WTC11 (cell line): ENCODE measurements at regions not wholly inside any gene's neighbourhood (a gene's known extent, or its start where the extent isn't known, plus 50 kb on each side); places are given as distances from the start of the nearest gene placed in this dataset.

Source experiments
- AFF4 ChIP-seq: sonication (generic); formaldehyde crosslinking; IDR thresholded peaks from 2 replicates; pipeline ENCODE4 v1.8.1; 2023; ENCODE audit warnings: mild to moderate bottlenecking, missing genetic modification reagents, borderline replicate concordance
- ATF1 ChIP-seq: sonication (generic); formaldehyde crosslinking; IDR thresholded peaks from 2 replicates; pipeline ENCODE4 v1.8.1; 2023; ENCODE audit warnings: mild to moderate bottlenecking, moderate library complexity, missing genetic modification reagents
- ATF3 ChIP-seq: sonication (generic); formaldehyde crosslinking; conservative IDR thresholded peaks from 2 replicates; pipeline ENCODE4 v1.8.1; 2022; ENCODE audit warnings: mild to moderate bottlenecking, missing genetic modification reagents
- ESRRA ChIP-seq: sonication (generic); formaldehyde crosslinking; IDR thresholded peaks from 2 replicates; pipeline ENCODE4 v1.8.1; 2022; ENCODE audit warnings: mild to moderate bottlenecking, missing genetic modification reagents, borderline replicate concordance
- MAX ChIP-seq: sonication (generic); formaldehyde crosslinking; IDR thresholded peaks from 2 replicates; pipeline ENCODE4 v1.8.0; 2022; ENCODE audit warnings: mild to moderate bottlenecking, missing genetic modification reagents
- NFATC4 ChIP-seq: fragments of 250-450 bp; sonication (Bioruptor Pico); IDR thresholded peaks from 2 replicates; pipeline ENCODE4 v1.9.0; 2021; ENCODE audit warnings: mild to moderate bottlenecking
- PREB ChIP-seq: sonication (generic); formaldehyde crosslinking; IDR thresholded peaks from 2 replicates; pipeline ENCODE4 v1.8.1; 2022; ENCODE audit warnings: mild to moderate bottlenecking, missing genetic modification reagents, moderate library complexity, borderline replicate concordance
- TF ChIP-seq, protein P1 (sequence below): fragments of 200-600 bp; IDR thresholded peaks from 2 replicates; pipeline ENCODE4 v1.8.0; 2022; ENCODE audit warnings: antibody characterized with exemption
- TF ChIP-seq, protein P2 (sequence below): sonication (generic); formaldehyde crosslinking; IDR thresholded peaks from 2 replicates; pipeline ENCODE4 v1.8.1; 2023; ENCODE audit warnings: mild to moderate bottlenecking, missing genetic modification reagents, moderate library complexity
- TF ChIP-seq, protein P3 (sequence below): sonication (generic); formaldehyde crosslinking; IDR thresholded peaks from 2 replicates; pipeline ENCODE4 v1.8.0; 2022; ENCODE audit warnings: missing genetic modification reagents
- TF ChIP-seq, protein P4 (sequence below): sonication (generic); formaldehyde crosslinking; IDR thresholded peaks from 2 replicates; pipeline ENCODE4 v1.8.1; 2022; ENCODE audit warnings: low read depth, missing genetic modification reagents, borderline replicate concordance

GRCh38 chrX:5753291-5753690, 475.4 kb downstream of the NLGN4X start:
- TF ChIP-seq, protein P1, sequence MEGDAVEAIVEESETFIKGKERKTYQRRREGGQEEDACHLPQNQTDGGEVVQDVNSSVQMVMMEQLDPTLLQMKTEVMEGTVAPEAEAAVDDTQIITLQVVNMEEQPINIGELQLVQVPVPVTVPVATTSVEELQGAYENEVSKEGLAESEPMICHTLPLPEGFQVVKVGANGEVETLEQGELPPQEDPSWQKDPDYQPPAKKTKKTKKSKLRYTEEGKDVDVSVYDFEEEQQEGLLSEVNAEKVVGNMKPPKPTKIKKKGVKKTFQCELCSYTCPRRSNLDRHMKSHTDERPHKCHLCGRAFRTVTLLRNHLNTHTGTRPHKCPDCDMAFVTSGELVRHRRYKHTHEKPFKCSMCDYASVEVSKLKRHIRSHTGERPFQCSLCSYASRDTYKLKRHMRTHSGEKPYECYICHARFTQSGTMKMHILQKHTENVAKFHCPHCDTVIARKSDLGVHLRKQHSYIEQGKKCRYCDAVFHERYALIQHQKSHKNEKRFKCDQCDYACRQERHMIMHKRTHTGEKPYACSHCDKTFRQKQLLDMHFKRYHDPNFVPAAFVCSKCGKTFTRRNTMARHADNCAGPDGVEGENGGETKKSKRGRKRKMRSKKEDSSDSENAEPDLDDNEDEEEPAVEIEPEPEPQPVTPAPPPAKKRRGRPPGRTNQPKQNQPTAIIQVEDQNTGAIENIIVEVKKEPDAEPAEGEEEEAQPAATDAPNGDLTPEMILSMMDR = no peak
- TF ChIP-seq MAX (CRISPR knock-in tag) (no peak), AFF4 (CRISPR knock-in tag) (no peak), NFATC4 (CRISPR knock-in tag) (no peak), PREB (CRISPR knock-in tag) (no peak), ATF3 (CRISPR knock-in tag) (no peak), ATF1 (CRISPR knock-in tag) (no peak), ESRRA (CRISPR knock-in tag) (no peak)
- TF ChIP-seq, protein P2, sequence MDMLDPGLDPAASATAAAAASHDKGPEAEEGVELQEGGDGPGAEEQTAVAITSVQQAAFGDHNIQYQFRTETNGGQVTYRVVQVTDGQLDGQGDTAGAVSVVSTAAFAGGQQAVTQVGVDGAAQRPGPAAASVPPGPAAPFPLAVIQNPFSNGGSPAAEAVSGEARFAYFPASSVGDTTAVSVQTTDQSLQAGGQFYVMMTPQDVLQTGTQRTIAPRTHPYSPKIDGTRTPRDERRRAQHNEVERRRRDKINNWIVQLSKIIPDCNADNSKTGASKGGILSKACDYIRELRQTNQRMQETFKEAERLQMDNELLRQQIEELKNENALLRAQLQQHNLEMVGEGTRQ (CRISPR knock-in tag) = no peak
- TF ChIP-seq, protein P3, sequence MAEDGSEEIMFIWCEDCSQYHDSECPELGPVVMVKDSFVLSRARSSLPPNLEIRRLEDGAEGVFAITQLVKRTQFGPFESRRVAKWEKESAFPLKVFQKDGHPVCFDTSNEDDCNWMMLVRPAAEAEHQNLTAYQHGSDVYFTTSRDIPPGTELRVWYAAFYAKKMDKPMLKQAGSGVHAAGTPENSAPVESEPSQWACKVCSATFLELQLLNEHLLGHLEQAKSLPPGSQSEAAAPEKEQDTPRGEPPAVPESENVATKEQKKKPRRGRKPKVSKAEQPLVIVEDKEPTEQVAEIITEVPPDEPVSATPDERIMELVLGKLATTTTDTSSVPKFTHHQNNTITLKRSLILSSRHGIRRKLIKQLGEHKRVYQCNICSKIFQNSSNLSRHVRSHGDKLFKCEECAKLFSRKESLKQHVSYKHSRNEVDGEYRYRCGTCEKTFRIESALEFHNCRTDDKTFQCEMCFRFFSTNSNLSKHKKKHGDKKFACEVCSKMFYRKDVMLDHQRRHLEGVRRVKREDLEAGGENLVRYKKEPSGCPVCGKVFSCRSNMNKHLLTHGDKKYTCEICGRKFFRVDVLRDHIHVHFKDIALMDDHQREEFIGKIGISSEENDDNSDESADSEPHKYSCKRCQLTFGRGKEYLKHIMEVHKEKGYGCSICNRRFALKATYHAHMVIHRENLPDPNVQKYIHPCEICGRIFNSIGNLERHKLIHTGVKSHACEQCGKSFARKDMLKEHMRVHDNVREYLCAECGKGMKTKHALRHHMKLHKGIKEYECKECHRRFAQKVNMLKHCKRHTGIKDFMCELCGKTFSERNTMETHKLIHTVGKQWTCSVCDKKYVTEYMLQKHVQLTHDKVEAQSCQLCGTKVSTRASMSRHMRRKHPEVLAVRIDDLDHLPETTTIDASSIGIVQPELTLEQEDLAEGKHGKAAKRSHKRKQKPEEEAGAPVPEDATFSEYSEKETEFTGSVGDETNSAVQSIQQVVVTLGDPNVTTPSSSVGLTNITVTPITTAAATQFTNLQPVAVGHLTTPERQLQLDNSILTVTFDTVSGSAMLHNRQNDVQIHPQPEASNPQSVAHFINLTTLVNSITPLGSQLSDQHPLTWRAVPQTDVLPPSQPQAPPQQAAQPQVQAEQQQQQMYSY (CRISPR knock-in tag) = no peak
- TF ChIP-seq, protein P4, sequence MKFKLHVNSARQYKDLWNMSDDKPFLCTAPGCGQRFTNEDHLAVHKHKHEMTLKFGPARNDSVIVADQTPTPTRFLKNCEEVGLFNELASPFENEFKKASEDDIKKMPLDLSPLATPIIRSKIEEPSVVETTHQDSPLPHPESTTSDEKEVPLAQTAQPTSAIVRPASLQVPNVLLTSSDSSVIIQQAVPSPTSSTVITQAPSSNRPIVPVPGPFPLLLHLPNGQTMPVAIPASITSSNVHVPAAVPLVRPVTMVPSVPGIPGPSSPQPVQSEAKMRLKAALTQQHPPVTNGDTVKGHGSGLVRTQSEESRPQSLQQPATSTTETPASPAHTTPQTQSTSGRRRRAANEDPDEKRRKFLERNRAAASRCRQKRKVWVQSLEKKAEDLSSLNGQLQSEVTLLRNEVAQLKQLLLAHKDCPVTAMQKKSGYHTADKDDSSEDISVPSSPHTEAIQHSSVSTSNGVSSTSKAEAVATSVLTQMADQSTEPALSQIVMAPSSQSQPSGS (CRISPR knock-in tag) = no peak
